ENCODE measurements at regions not wholly inside any gene's neighbourhood (a gene's known extent, or its start where the extent isn't known, plus 50 kb on each side); places are given as distances from the start of the nearest gene placed in this dataset.
A peak's percentile ranks its signal among the peaks of the same experiment; 100 is the strongest.
"Not testable (repeated sequence)": the region's sequence is repeated elsewhere in the genome, so short reads cannot be mapped to it uniquely, and the experiment has no call there.

GRCh38 chr5:24094081-24094679, 550.6 kb downstream of the CDH10 start:
- no peak for ATAC-seq
- intact Hi-C loops (cut with DNase I) = no loop called here
- no peak for DNase-seq

- ATAC-seq (no peak), DNase-seq (no peak)
- intact Hi-C loops (cut with DNase I) = no loop called here
Measured at GRCh38 chr5:24102010-24102409, 542.8 kb downstream of the CDH10 start.

GRCh38 chr5:24103451-24104023, 541.2 kb downstream of the CDH10 start:
- intact Hi-C loops (cut with DNase I) = no loop called here
- ATAC-seq (no peak), DNase-seq (no peak)

- DNase-seq (no peak), ATAC-seq (no peak)
- intact Hi-C loops (cut with DNase I) = no loop called here
Measured at GRCh38 chr5:24110004-24110615, 534.7 kb downstream of the CDH10 start.

GRCh38 chr5:24112420-24112819, 532.4 kb downstream of the CDH10 start:
- intact Hi-C loops (cut with DNase I) = no loop called here
- DNase-seq (no peak), ATAC-seq (no peak)

- intact Hi-C loops (cut with DNase I) = no loop called here
- DNase-seq (no peak), ATAC-seq (no peak)
Measured at GRCh38 chr5:24118351-24118750, 526.4 kb downstream of the CDH10 start.

GRCh38 chr5:24135536-24135935, 509.2 kb downstream of the CDH10 start:
- ATAC-seq = no peak
- DNase-seq = no peak
- intact Hi-C loops (cut with DNase I) = no loop called here

GRCh38 chr5:24141046-24141445, 503.7 kb downstream of the CDH10 start:
- peak; percentile 24 for DNase-seq
- intact Hi-C loops (cut with DNase I) = no loop called here
- peak in 1 of 2 donors; percentile 52 for ATAC-seq

GRCh38 chr5:24142341-24142740, 502.4 kb downstream of the CDH10 start:
- peak in 1 of 2 donors; percentile 41 for ATAC-seq
- no peak for DNase-seq
- intact Hi-C loops (cut with DNase I) = no loop called here

- DNase-seq (no peak), ATAC-seq (no peak)
- intact Hi-C loops (cut with DNase I) = no loop called here
Measured at GRCh38 chr5:24145806-24146205, 499.0 kb downstream of the CDH10 start.

- intact Hi-C loops (cut with DNase I) = no loop called here
- DNase-seq = no peak
- no peak for ATAC-seq
Measured at GRCh38 chr5:24161559-24161958, 483.2 kb downstream of the CDH10 start.

GRCh38 chr5:24162343-24162742, 482.4 kb downstream of the CDH10 start:
- intact Hi-C loops (cut with DNase I) = no loop called here
- DNase-seq (no peak), ATAC-seq (no peak)

GRCh38 chr5:24163091-24163490, 481.7 kb downstream of the CDH10 start:
- no peak for ATAC-seq
- no peak for DNase-seq
- intact Hi-C loops (cut with DNase I) = no loop called here

- DNase-seq (no peak), ATAC-seq (no peak)
- intact Hi-C loops (cut with DNase I) = no loop called here
Measured at GRCh38 chr5:24167806-24168205, 477.0 kb downstream of the CDH10 start.

GRCh38 chr5:24170026-24170425, 474.8 kb downstream of the CDH10 start:
- DNase-seq = no peak
- ATAC-seq = no peak
- intact Hi-C loops (cut with DNase I) = no loop called here

GRCh38 chr5:24170930-24171329, 473.8 kb downstream of the CDH10 start:
- DNase-seq; intact Hi-C loops (cut with DNase I); ATAC-seq: not testable (repeated sequence)

- ATAC-seq (no peak), DNase-seq (no peak)
- intact Hi-C loops (cut with DNase I) = no loop called here
Measured at GRCh38 chr5:24177821-24178220, 467.0 kb downstream of the CDH10 start.

GRCh38 chr5:24183981-24184380, 460.8 kb downstream of the CDH10 start:
- DNase-seq = no peak
- intact Hi-C loops (cut with DNase I) = no loop called here
- no peak for ATAC-seq

GRCh38 chr5:24188216-24188925, 456.4 kb downstream of the CDH10 start:
- DNase-seq (no peak), ATAC-seq (no peak)
- intact Hi-C loops (cut with DNase I) = no loop called here

- intact Hi-C loops (cut with DNase I) = no loop called here
- ATAC-seq (no peak), DNase-seq (no peak)
Measured at GRCh38 chr5:24196789-24197188, 448.0 kb downstream of the CDH10 start.
